Uterus (tissue), 3 donors: ENCODE measurements at regions not wholly inside any gene's neighbourhood (a gene's known extent, or its start where the extent isn't known, plus 50 kb on each side); places are given as distances from the start of the nearest gene placed in this dataset.
A peak's percentile ranks its signal among the peaks of the same experiment; 100 is the strongest.
"Not testable (repeated sequence)": the region's sequence is repeated elsewhere in the genome, so short reads cannot be mapped to it uniquely, and the experiment has no call there.

Experiments used
- DNase-seq, 2 donors: peaks; one replicate each; pipeline ENCODE4 v3.0.0-alpha.2; 2019 to 2020
- H3K27ac ChIP-seq, 2 donors: fragments of 200-600 bp; sonication (generic); 1 replicate in 1 of 2; 2 replicates in 1 of 2; pipeline ENCODE4 v1.5.1; 2016 to 2018
- H3K27me3 ChIP-seq, 2 donors: fragments of 200-600 bp; sonication (generic); one replicate each; pipeline ENCODE4 v1.5.1; 2018 to 2019; ENCODE audit warnings: control low read depth in 1 of 2
- H3K36me3 ChIP-seq, 2 donors: fragments of 200-600 bp; sonication (generic); one replicate each; pipeline ENCODE4 v1.5.1; 2019; ENCODE audit warnings: control low read depth in 1 of 2
- H3K4me1 ChIP-seq, 2 donors: fragments of 200-600 bp; sonication (generic); one replicate each; pipeline ENCODE4 v1.5.1; 2018 to 2019; ENCODE audit warnings: control low read depth in 1 of 2
- H3K4me3 ChIP-seq, 2 donors: fragments of 200-600 bp; sonication (generic); 1 replicate in 1 of 2; 2 replicates in 1 of 2; pipeline ENCODE4 v1.5.1; 2018 to 2019; ENCODE audit warnings: mild to moderate bottlenecking in 1 of 2
- H3K9me3 ChIP-seq, 2 donors: fragments of 200-600 bp; sonication (generic); one replicate each; pipeline ENCODE4 v1.5.1; 2019; ENCODE audit warnings: control low read depth in 1 of 2
- CTCF ChIP-seq, 4 experiments: fragments of 200-600 bp in 2 of 4; fragments of 450-650 bp in 2 of 4; sonication (generic) in 2 of 4; IDR thresholded peaks; one replicate each; pipeline ENCODE4 v1.5.1; 2016 to 2019; ENCODE audit warnings: antibody characterized with exemption in 4 of 4, mild to moderate bottlenecking in 2 of 4, moderate library complexity in 1 of 4
- POLR2A ChIP-seq, 2 donors: fragments of 450-650 bp; IDR thresholded peaks; one replicate each; pipeline ENCODE4 v1.6.1; 2016; ENCODE audit warnings: antibody characterized with exemption in 2 of 2, mild to moderate bottlenecking in 1 of 2, moderate library complexity in 1 of 2
- intact Hi-C: fragments of 100-400 bp; cut with DNase I; formaldehyde crosslinking; loops from one replicate; pipeline ENCODE4 v1.15.1; 2023; ENCODE audit warnings: low total_unique reads
- donor health status: DM: yes; HTN: yes; CAD: no.

DNA sequence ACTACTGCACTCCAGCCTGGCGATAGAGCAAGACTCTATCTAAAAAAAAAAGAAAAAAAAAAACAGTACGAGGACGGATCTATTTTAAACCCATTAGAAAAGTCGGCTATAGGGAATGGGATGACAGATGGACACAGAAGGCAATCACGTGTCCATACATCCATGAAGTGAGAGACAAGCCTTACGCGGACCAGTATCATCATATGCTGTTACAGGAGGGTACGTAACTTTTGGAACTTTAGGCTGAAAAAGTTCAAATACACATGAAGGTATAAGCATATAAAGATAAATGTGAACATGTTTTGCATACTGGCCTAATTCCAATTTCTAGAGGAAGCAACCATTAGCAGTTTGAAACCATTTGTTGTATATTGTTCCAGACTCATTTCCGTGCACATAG, 109.8 kb upstream of the EXOC2 start:
- Histone ChIP-seq H3K4me1 (no peaks in the 10 kb centered on the region), H3K4me3 (no peak overlapping the region), H3K27me3 (peaks cover 0 to 8% of the 10 kb centered on the region in 2 donors), H3K36me3 (no peaks in the 10 kb centered on the region), H3K9me3 (no peaks in the 10 kb centered on the region), H3K27ac (no peak overlapping the region)
- intact Hi-C loops = no loop called here
- DNase-seq = no peak
- TF ChIP-seq CTCF (IDR thresholded peaks at IDR 0.05) (no peak), POLR2A (IDR thresholded peaks at IDR 0.05) (no peak)

- H3K9me3 ChIP-seq, DNase-seq, H3K27ac ChIP-seq, H3K4me1 ChIP-seq, H3K36me3 ChIP-seq, H3K4me3 ChIP-seq, H3K27me3 ChIP-seq, intact Hi-C loops: not testable (repeated sequence)
Observed at GRCh38 chr6:802223-802622, 109.3 kb upstream of the EXOC2 start.

DNA sequence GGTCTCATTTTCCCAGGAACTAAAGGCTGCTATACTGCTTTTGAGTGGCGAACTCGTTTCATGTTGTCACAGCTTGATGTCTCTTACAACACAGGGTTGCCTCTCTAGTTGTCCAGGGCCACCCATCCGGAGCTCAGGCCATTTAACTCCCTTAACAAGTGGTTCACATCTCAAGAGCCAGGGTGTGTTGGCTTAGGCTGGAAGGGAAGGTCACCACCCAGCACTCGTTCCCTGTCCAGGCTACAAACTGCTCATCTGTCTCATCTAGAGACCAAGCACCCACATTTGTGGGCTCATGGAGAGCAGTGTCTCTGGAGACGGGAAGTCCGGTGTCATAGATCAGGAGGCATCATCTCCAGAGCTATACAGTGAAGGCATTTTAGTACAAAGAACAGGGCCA, 106.8 kb upstream of the EXOC2 start:
- H3K9me3 ChIP-seq = no peaks in the 10 kb centered on the region
- H3K4me3 ChIP-seq = no peak overlapping the region
- H3K36me3 ChIP-seq = no peaks in the 10 kb centered on the region
- no peak for DNase-seq
- no peak for TF ChIP-seq CTCF (IDR thresholded peaks at IDR 0.05)
- no peak for TF ChIP-seq POLR2A (IDR thresholded peaks at IDR 0.05)
- H3K27ac ChIP-seq = no peak overlapping the region
- intact Hi-C loops = no loop called here
- H3K4me1 ChIP-seq = no peaks in the 10 kb centered on the region
- peaks cover 0 to 23% of the 10 kb centered on the region in 2 donors for H3K27me3 ChIP-seq

DNA sequence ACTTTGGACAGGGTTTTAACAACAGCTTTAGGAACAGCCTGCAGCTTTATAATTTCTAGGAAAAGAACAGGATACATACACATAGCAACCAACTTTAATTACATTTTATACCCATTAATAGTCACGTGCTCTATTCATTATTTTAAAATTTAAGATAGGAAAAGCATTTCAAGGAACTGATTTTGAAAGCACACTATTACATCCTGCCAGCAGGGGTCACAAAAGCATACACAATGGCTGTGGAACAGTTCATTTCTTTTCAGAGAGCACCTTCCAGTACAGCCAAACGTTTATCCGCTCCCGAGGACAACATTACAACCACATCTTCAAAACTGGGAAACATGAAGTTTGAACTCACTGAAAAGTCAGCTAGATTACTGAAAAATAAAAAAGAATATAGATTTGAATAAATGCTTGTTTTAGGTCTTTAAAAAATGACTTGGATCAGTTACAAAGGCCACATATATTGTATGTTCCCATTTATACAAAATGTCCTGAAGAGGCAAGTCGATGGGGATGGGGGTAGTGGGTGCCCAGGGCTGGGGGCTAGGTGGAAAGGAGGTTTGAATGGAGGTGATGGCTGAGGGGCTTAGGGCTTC, 104.6 kb upstream of the EXOC2 start:
- DNase-seq = no peak
- Histone ChIP-seq H3K4me1 (no peaks in the 10 kb centered on the region), H3K36me3 (no peaks in the 10 kb centered on the region), H3K9me3 (no peaks in the 10 kb centered on the region), H3K4me3 (no peak overlapping the region), H3K27ac (no peak overlapping the region), H3K27me3 (peaks cover 0 to 23% of the 10 kb centered on the region in 2 donors)
- TF ChIP-seq CTCF (IDR thresholded peaks at IDR 0.05) = peak; percentile 36 to 67 (median 64)
- TF ChIP-seq POLR2A (IDR thresholded peaks at IDR 0.05) = no peak
- intact Hi-C loops = no loop called here

GRCh38 chr6:795046-795685, 102.2 kb upstream of the EXOC2 start:
- no peaks in the 10 kb centered on the region for H3K4me1 ChIP-seq
- H3K9me3 ChIP-seq = no peaks in the 10 kb centered on the region
- H3K4me3 ChIP-seq = no peak overlapping the region
- H3K27ac ChIP-seq = no peak overlapping the region
- intact Hi-C loops = no loop called here
- TF ChIP-seq CTCF (IDR thresholded peaks at IDR 0.05) (no peak), POLR2A (IDR thresholded peaks at IDR 0.05) (no peak)
- no peak for DNase-seq
- peaks cover 0 to 23% of the 10 kb centered on the region in 2 donors for H3K27me3 ChIP-seq
- H3K36me3 ChIP-seq = no peaks in the 10 kb centered on the region
